Liver (tissue), 8 donors: ENCODE measurements at regions not wholly inside any gene's neighbourhood (a gene's known extent, or its start where the extent isn't known, plus 50 kb on each side); places are given as distances from the start of the nearest gene placed in this dataset.

Source experiments
- DNase-seq: peaks from one replicate; pipeline ENCODE4 v3.0.0-alpha.2; 2017; ENCODE audit warnings: low spot score
- H3K27ac ChIP-seq, 2 donors: one replicate each; pipeline ENCODE4 v1.7.0; 2013; ENCODE audit warnings: inconsistent platforms in 2 of 2, low read length in 2 of 2, control low read depth in 1 of 2, low read depth in 1 of 2, mild to moderate bottlenecking in 1 of 2
- H3K27me3 ChIP-seq, 4 donors: one replicate each; pipeline versions ENCODE4 v1.6.1 to v1.7.0; 2013; ENCODE audit warnings: low read length in 3 of 4, inconsistent platforms in 1 of 4, mild to moderate bottlenecking in 1 of 4, moderate library complexity in 1 of 4; ENCODE audit not compliant: control insufficient read depth in 4 of 4, insufficient read depth in 4 of 4
- H3K36me3 ChIP-seq, 4 donors: one replicate each; pipeline versions ENCODE4 v1.6.1 to v1.7.0; 2013; ENCODE audit warnings: low read length in 3 of 4, mild to moderate bottlenecking in 3 of 4, low read depth in 1 of 4, moderate library complexity in 1 of 4; ENCODE audit not compliant: control insufficient read depth in 4 of 4, insufficient read depth in 3 of 4
- H3K4me1 ChIP-seq, 4 donors: one replicate each; pipeline versions ENCODE4 v1.6.1 to v1.7.0; 2013; ENCODE audit warnings: low read length in 3 of 4, mild to moderate bottlenecking in 3 of 4, moderate library complexity in 1 of 4; ENCODE audit not compliant: control insufficient read depth in 4 of 4, insufficient read depth in 4 of 4
- H3K4me3 ChIP-seq, 3 donors: one replicate each; pipeline versions ENCODE4 v1.6.1 to v1.7.0; 2013; ENCODE audit warnings: low read length in 3 of 3, control low read depth in 1 of 3, low read depth in 1 of 3, mild to moderate bottlenecking in 1 of 3
- H3K9ac ChIP-seq, 2 donors: one replicate each; pipeline ENCODE4 v1.7.0; 2013; ENCODE audit warnings: low read length in 2 of 2, mild to moderate bottlenecking in 2 of 2, moderate library complexity in 2 of 2, control low read depth in 1 of 2, low read depth in 1 of 2
- H3K9me3 ChIP-seq, 4 donors: one replicate each; pipeline versions ENCODE4 v1.6.1 to v1.7.0; 2013; ENCODE audit warnings: low read length in 3 of 4; ENCODE audit not compliant: control insufficient read depth in 4 of 4
- ATF3 ChIP-seq: IDR thresholded peaks from 2 replicates; pipeline ENCODE4 v1.6.1; 2016; ENCODE audit warnings: antibody characterized with exemption
- CTCF ChIP-seq: fragments of 150-350 bp; IDR thresholded peaks from 2 replicates; pipeline ENCODE4 v1.5.1; 2017; ENCODE audit warnings: improper control_type of control experiment, low read depth, low read length; ENCODE audit not compliant: missing input control
- EGR1 ChIP-seq, 2 donors: IDR thresholded peaks; 2 replicates each; pipeline ENCODE4 v1.6.1; 2016 to 2018; ENCODE audit warnings: antibody characterized with exemption in 2 of 2, low read depth in 2 of 2
- FOXA1 ChIP-seq: IDR thresholded peaks from 2 replicates; pipeline ENCODE4 v1.6.1; 2016; ENCODE audit warnings: antibody characterized with exemption
- FOXA2 ChIP-seq: IDR thresholded peaks from 2 replicates; pipeline ENCODE4 v1.6.1; 2016; ENCODE audit warnings: antibody characterized with exemption
- GABPA ChIP-seq, 2 donors: IDR thresholded peaks in 1 of 2; conservative IDR thresholded peaks in 1 of 2; 2 replicates each; pipeline ENCODE4 v1.6.1; 2016; ENCODE audit warnings: antibody characterized with exemption in 2 of 2, mild to moderate bottlenecking in 1 of 2, moderate library complexity in 1 of 2
- HNF4G ChIP-seq: IDR thresholded peaks from 2 replicates; pipeline ENCODE4 v1.6.1; 2016; ENCODE audit warnings: antibody characterized with exemption
- JUND ChIP-seq, 2 donors: IDR thresholded peaks; 2 replicates each; pipeline ENCODE4 v1.6.1; 2016; ENCODE audit warnings: antibody characterized with exemption in 2 of 2
- MAX ChIP-seq: IDR thresholded peaks from 2 replicates; pipeline ENCODE4 v1.6.1; 2016; ENCODE audit warnings: antibody characterized with exemption
- NR2F2 ChIP-seq: IDR thresholded peaks from 2 replicates; pipeline ENCODE4 v1.6.1; 2016; ENCODE audit warnings: antibody characterized with exemption
- RAD21 ChIP-seq, 2 donors: IDR thresholded peaks; 2 replicates each; pipeline ENCODE4 v1.6.1; 2016; ENCODE audit warnings: antibody characterized with exemption in 2 of 2, mild to moderate bottlenecking in 2 of 2
- REST ChIP-seq: IDR thresholded peaks from 2 replicates; pipeline ENCODE4 v1.6.1; 2016; ENCODE audit warnings: antibody characterized with exemption, mild to moderate bottlenecking
- RXRA ChIP-seq, 2 donors: IDR thresholded peaks; 2 replicates each; pipeline ENCODE4 v1.6.1; 2017 to 2018; ENCODE audit warnings: antibody characterized with exemption in 2 of 2, mild to moderate bottlenecking in 1 of 2
- SP1 ChIP-seq: IDR thresholded peaks from 2 replicates; pipeline ENCODE4 v1.6.1; 2018; ENCODE audit warnings: antibody characterized with exemption, mild to moderate bottlenecking
- TAF1 ChIP-seq: conservative IDR thresholded peaks from 2 replicates; pipeline ENCODE4 v1.6.1; 2016; ENCODE audit warnings: antibody characterized with exemption, mild to moderate bottlenecking
- YY1 ChIP-seq: IDR thresholded peaks from 2 replicates; pipeline ENCODE4 v1.6.1; 2016; ENCODE audit warnings: antibody characterized with exemption, mild to moderate bottlenecking
- ZBTB33 ChIP-seq: IDR thresholded peaks from 2 replicates; pipeline ENCODE4 v1.6.1; 2016; ENCODE audit warnings: antibody characterized with exemption
- WGBS: extraction: QIAGEN DNeasy Blood & Tissue Kit; methylation state at CpG from one replicate; pipeline ENCODE4 v1.1.7; 2013; 5-methylcytosine and 5-hydroxymethylcytosine counted together
- donor health status: healthy.
- donor health status: healthy.
- donor health status: healthy.
- donor health status: healthy.
- donor health status: healthy.

- TF ChIP-seq JUND (IDR thresholded peaks at IDR 0.05) (no peak), ZBTB33 (no peak), GABPA (IDR thresholded peaks at IDR 0.05 in 1 of 2, conservative IDR thresholded peaks at IDR 0.05 in 1 of 2) (no peak), REST (no peak), FOXA1 (no peak), SP1 (no peak), CTCF (no peak), HNF4G (no peak), RXRA (IDR thresholded peaks at IDR 0.05) (no peak), NR2F2 (no peak), MAX (no peak), RAD21 (IDR thresholded peaks at IDR 0.05) (no peak), EGR1 (IDR thresholded peaks at IDR 0.05; ENCODE audit: low read depth in 2 of 2) (no peak)
- no peak overlapping the region for H3K27ac ChIP-seq
- DNase-seq: no peak
- no peaks in the 10 kb centered on the region for H3K36me3 ChIP-seq
- H3K4me1 ChIP-seq: peaks cover 14 to 38% (median 27%) of the 10 kb centered on the region in 4 donors
- H3K9ac ChIP-seq: no peak overlapping the region
- 84% methylated on average over 22 of the region's 22 CpGs for WGBS
- H3K9me3 ChIP-seq: no peaks in the 10 kb centered on the region
- H3K27me3 ChIP-seq: no peaks in the 10 kb centered on the region
- H3K4me3 ChIP-seq: no peak overlapping the region
Observed at GRCh38 chr22:49183208-49183825, 644.4 kb downstream of the BRD1 start.

- 75% methylated on average over 20 of the region's 20 CpGs for WGBS
- Histone ChIP-seq H3K4me1 (peaks cover 14 to 38% (median 27%) of the 10 kb centered on the region in 4 donors), H3K27ac (peak overlapping the region; percentile 19 to 58), H3K9me3 (no peaks in the 10 kb centered on the region), H3K27me3 (no peaks in the 10 kb centered on the region), H3K9ac (no peak overlapping the region), H3K4me3 (no peak overlapping the region), H3K36me3 (no peaks in the 10 kb centered on the region)
- no peak for DNase-seq
- TF ChIP-seq EGR1 (IDR thresholded peaks at IDR 0.05; ENCODE audit: low read depth in 2 of 2) (no peak), YY1 (no peak), RAD21 (IDR thresholded peaks at IDR 0.05) (no peak), FOXA2 (no peak), NR2F2 (no peak), TAF1 (no peak), JUND (IDR thresholded peaks at IDR 0.05) (no peak), ZBTB33 (no peak), MAX (no peak), FOXA1 (no peak), ATF3 (no peak), GABPA (IDR thresholded peaks at IDR 0.05 in 1 of 2, conservative IDR thresholded peaks at IDR 0.05 in 1 of 2) (no peak), SP1 (no peak), RXRA (IDR thresholded peaks at IDR 0.05) (no peak), REST (no peak)
Observed at GRCh38 chr22:49182416-49182815, 645.3 kb downstream of the BRD1 start.
